ENCODE measurements at regions not wholly inside any gene's neighbourhood (a gene's known extent, or its start where the extent isn't known, plus 50 kb on each side); places are given as distances from the start of the nearest gene placed in this dataset.

DNA sequence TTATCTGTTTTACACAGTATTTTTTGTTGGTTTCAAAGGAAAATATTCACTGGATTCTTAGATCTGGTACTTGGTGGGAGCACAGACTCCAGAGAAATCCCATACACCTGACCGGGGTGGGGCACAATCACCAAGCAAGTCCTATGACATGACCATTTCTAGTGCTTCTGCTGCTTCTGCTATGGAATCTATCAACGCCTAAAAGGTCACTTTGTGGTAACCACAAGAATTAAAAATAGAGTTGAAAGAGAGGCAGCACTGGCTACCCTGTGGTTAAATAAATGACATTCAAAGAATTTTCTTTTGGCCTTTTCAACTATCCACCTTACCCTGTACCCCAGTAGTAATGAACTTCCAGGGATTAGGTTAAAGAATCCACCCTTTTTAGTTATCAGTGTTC, 329.9 kb upstream of the VWC2 start:
- TF ChIP-seq, protein P1, sequence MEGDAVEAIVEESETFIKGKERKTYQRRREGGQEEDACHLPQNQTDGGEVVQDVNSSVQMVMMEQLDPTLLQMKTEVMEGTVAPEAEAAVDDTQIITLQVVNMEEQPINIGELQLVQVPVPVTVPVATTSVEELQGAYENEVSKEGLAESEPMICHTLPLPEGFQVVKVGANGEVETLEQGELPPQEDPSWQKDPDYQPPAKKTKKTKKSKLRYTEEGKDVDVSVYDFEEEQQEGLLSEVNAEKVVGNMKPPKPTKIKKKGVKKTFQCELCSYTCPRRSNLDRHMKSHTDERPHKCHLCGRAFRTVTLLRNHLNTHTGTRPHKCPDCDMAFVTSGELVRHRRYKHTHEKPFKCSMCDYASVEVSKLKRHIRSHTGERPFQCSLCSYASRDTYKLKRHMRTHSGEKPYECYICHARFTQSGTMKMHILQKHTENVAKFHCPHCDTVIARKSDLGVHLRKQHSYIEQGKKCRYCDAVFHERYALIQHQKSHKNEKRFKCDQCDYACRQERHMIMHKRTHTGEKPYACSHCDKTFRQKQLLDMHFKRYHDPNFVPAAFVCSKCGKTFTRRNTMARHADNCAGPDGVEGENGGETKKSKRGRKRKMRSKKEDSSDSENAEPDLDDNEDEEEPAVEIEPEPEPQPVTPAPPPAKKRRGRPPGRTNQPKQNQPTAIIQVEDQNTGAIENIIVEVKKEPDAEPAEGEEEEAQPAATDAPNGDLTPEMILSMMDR (IDR thresholded peaks at IDR 0.05 in 8 of 11, conservative IDR thresholded peaks at IDR 0.05 in 3 of 11): no peak
- TF ChIP-seq POLR2A (IDR thresholded peaks at IDR 0.05): no peak

Measured in spleen (tissue), 7 donors.